GM12892 (cell line): ENCODE measurements at regions not wholly inside any gene's neighbourhood (a gene's known extent, or its start where the extent isn't known, plus 50 kb on each side); places are given as distances from the start of the nearest gene placed in this dataset.

Source experiments
- POLR2A ChIP-seq: IDR thresholded peaks from 2 replicates; pipeline ENCODE4 v1.6.1; 2011; ENCODE audit warnings: low read depth, low read length, control low read depth
- POLR2AphosphoS5 ChIP-seq: IDR thresholded peaks from 2 replicates; pipeline ENCODE4 v1.6.1; 2011; ENCODE audit warnings: low read depth, low read length, control low read depth
- TAF1 ChIP-seq: IDR thresholded peaks from 2 replicates; pipeline ENCODE4 v1.6.1; 2011; ENCODE audit warnings: low read depth, mild to moderate bottlenecking, control low read depth, low read length, borderline replicate concordance

- TF ChIP-seq POLR2AphosphoS5: no peak
- TF ChIP-seq POLR2A: no peak
- no peak for TF ChIP-seq TAF1
Measured at GRCh38 chr2:41394541-41394940, 653.3 kb upstream of the PKDCC start.
